CD4-positive, alpha-beta T cell treated with Interleukin-2 at 100 ng/mL for 4 hours (primary cell): ENCODE measurements at regions not wholly inside any gene's neighbourhood (a gene's known extent, or its start where the extent isn't known, plus 50 kb on each side); places are given as distances from the start of the nearest gene placed in this dataset.
A peak's percentile ranks its signal among the peaks of the same experiment; 100 is the strongest.
"Not testable (repeated sequence)": the region's sequence is repeated elsewhere in the genome, so short reads cannot be mapped to it uniquely, and the experiment has no call there.

Source experiments
- DNase-seq: peaks from one replicate; pipeline ENCODE4 v3.0.0-alpha.2; 2020; ENCODE audit warnings: low spot score

GRCh38 chr21:30104241-30104640 is 62.4 kb downstream of the CLDN17 start:
- no peak for DNase-seq

GRCh38 chr21:30102871-30103270 is 63.7 kb downstream of the CLDN17 start:
- no peak for DNase-seq

GRCh38 chr21:30101967-30102366 is 64.6 kb downstream of the CLDN17 start:
- DNase-seq = no peak

GRCh38 chr21:30097791-30098190 is 68.8 kb downstream of the CLDN17 start:
- DNase-seq = no peak

- no peak for DNase-seq
Measured at GRCh38 chr21:30083225-30083945, 83.2 kb downstream of the CLDN17 start.

GRCh38 chr21:30081506-30081905 is 85.1 kb downstream of the CLDN17 start:
- no peak for DNase-seq

- DNase-seq = no peak
Measured at GRCh38 chr21:30072496-30072895, 94.1 kb downstream of the CLDN17 start.

GRCh38 chr21:30058928-30059327 is 107.7 kb downstream of the CLDN17 start:
- DNase-seq = no peak

GRCh38 chr21:30057108-30057507 is 109.5 kb downstream of the CLDN17 start:
- no peak for DNase-seq

GRCh38 chr21:30048570-30048969 is 108.8 kb upstream of the GRIK1 start:
- DNase-seq = no peak

GRCh38 chr21:30044447-30045064 is 104.8 kb upstream of the GRIK1 start:
- DNase-seq = peak; percentile 23

- DNase-seq = no peak
Measured at GRCh38 chr21:30042443-30042842, 102.6 kb upstream of the GRIK1 start.

GRCh38 chr21:30033441-30033840 is 93.6 kb upstream of the GRIK1 start:
- DNase-seq = no peak

GRCh38 chr21:30030416-30030815 is 90.6 kb upstream of the GRIK1 start:
- no peak for DNase-seq

- DNase-seq = no peak
Measured at GRCh38 chr21:30028537-30028936, 88.7 kb upstream of the GRIK1 start.

- no peak for DNase-seq
Measured at GRCh38 chr21:30027986-30028385, 88.2 kb upstream of the GRIK1 start.

GRCh38 chr21:30023056-30023455 is 83.3 kb upstream of the GRIK1 start:
- not testable (repeated sequence) for DNase-seq

- DNase-seq = no peak
Measured at GRCh38 chr21:30014886-30015285, 75.1 kb upstream of the GRIK1 start.

GRCh38 chr21:29991624-29992023 is 51.8 kb upstream of the GRIK1 start:
- no peak for DNase-seq

GRCh38 chr21:29989634-29990234 is 49.9 kb upstream of the GRIK1 start:
- no peak for DNase-seq
